ENCODE measurements at regions not wholly inside any gene's neighbourhood (a gene's known extent, or its start where the extent isn't known, plus 50 kb on each side); places are given as distances from the start of the nearest gene placed in this dataset.

- H3K36me3 ChIP-seq (replicated peaks; ENCODE audit: low read depth, low read length): no peaks in the 10 kb centered on the region
- H2AFZ ChIP-seq (ENCODE audit: low read depth, low read length): no peak overlapping the region
- H3K79me2 ChIP-seq (ENCODE audit: low read length): no peaks in the 10 kb centered on the region
- no peaks in the 10 kb centered on the region for H3K27me3 ChIP-seq (ENCODE audit: low read depth, low read length)
- TF ChIP-seq CTCF (IDR thresholded peaks at IDR 0.05; ENCODE audit: low read depth, low read length) (no peak), EZH2phosphoT487 (IDR thresholded peaks at IDR 0.05; ENCODE audit: low read depth) (no peak)
- H3K27ac ChIP-seq (ENCODE audit: low read length): no peak overlapping the region
- no peak overlapping the region for H3K9ac ChIP-seq (ENCODE audit: low read length)
- no peak overlapping the region for H3K4me3 ChIP-seq (ENCODE audit: low read length)
- no peaks in the 10 kb centered on the region for H4K20me1 ChIP-seq (ENCODE audit: insufficient read depth, low read length)
- no peak overlapping the region for H3K4me2 ChIP-seq (ENCODE audit: low read length)
- no peaks in the 10 kb centered on the region for H3K9me3 ChIP-seq (ENCODE audit: insufficient read depth, low read length)
- H3K4me1 ChIP-seq (ENCODE audit: low read length): no peaks in the 10 kb centered on the region; the same call in 1 of the 2 replicates
These were observed 1107.1 kb upstream of the EYS start for GRCh38 chr6:66814156-66814555.

GRCh38 chr6:66808771-66809170, 1101.7 kb upstream of the EYS start:
- no peaks in the 10 kb centered on the region for H3K36me3 ChIP-seq (replicated peaks; ENCODE audit: low read depth, low read length)
- H4K20me1 ChIP-seq (ENCODE audit: insufficient read depth, low read length): no peaks in the 10 kb centered on the region
- H3K79me2 ChIP-seq (ENCODE audit: low read length): no peaks in the 10 kb centered on the region
- no peak overlapping the region for H3K27ac ChIP-seq (ENCODE audit: low read length)
- H2AFZ ChIP-seq (ENCODE audit: low read depth, low read length): no peak overlapping the region
- no peaks in the 10 kb centered on the region for H3K27me3 ChIP-seq (ENCODE audit: low read depth, low read length)
- H3K9ac ChIP-seq (ENCODE audit: low read length): no peak overlapping the region
- no peaks in the 10 kb centered on the region; the same call in 1 of the 2 replicates for H3K4me1 ChIP-seq (ENCODE audit: low read length)
- no peak for TF ChIP-seq EZH2phosphoT487 (IDR thresholded peaks at IDR 0.05; ENCODE audit: low read depth)
- TF ChIP-seq CTCF (IDR thresholded peaks at IDR 0.05; ENCODE audit: low read depth, low read length): no peak
- H3K4me3 ChIP-seq (ENCODE audit: low read length): no peak overlapping the region
- no peak overlapping the region for H3K4me2 ChIP-seq (ENCODE audit: low read length)
- H3K9me3 ChIP-seq (ENCODE audit: insufficient read depth, low read length): no peaks in the 10 kb centered on the region

DNA sequence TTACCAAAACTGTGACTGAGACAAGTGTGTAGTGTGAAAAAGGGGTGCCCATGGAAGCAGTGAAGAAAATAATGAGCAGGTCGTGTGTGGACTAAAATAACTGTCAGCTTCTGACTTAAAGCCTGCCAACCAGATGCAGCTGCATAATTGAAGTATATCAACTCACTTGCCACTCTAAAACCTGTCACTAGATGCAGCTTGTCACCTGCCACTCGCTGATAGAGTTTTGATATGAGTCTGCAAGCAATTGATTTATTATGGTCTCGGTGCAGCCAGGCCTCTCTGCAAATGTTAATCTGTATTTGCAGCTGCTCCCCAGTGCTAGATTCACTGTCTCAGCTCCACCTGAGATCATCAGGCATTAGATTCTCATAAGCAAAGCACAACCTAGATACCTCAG, 1090.0 kb upstream of the EYS start:
- H3K9me3 ChIP-seq (ENCODE audit: insufficient read depth, low read length): no peaks in the 10 kb centered on the region
- no peaks in the 10 kb centered on the region for H3K79me2 ChIP-seq (ENCODE audit: low read length)
- H3K27me3 ChIP-seq (ENCODE audit: low read depth, low read length): no peaks in the 10 kb centered on the region
- H3K4me2 ChIP-seq (ENCODE audit: low read length): no peak overlapping the region
- H3K27ac ChIP-seq (ENCODE audit: low read length): no peak overlapping the region
- no peaks in the 10 kb centered on the region for H4K20me1 ChIP-seq (ENCODE audit: insufficient read depth, low read length)
- H3K9ac ChIP-seq (ENCODE audit: low read length): no peak overlapping the region
- H2AFZ ChIP-seq (ENCODE audit: low read depth, low read length): peak overlapping the region; percentile 8; the same call in 1 of the 2 replicates
- no peaks in the 10 kb centered on the region for H3K36me3 ChIP-seq (replicated peaks; ENCODE audit: low read depth, low read length)
- no peak for TF ChIP-seq CTCF (IDR thresholded peaks at IDR 0.05; ENCODE audit: low read depth, low read length)
- no peak for TF ChIP-seq EZH2phosphoT487 (IDR thresholded peaks at IDR 0.05; ENCODE audit: low read depth)
- peaks cover 5% of the 10 kb centered on the region; the same call in 1 of the 2 replicates for H3K4me1 ChIP-seq (ENCODE audit: low read length)
- no peak overlapping the region for H3K4me3 ChIP-seq (ENCODE audit: low read length)

DNA sequence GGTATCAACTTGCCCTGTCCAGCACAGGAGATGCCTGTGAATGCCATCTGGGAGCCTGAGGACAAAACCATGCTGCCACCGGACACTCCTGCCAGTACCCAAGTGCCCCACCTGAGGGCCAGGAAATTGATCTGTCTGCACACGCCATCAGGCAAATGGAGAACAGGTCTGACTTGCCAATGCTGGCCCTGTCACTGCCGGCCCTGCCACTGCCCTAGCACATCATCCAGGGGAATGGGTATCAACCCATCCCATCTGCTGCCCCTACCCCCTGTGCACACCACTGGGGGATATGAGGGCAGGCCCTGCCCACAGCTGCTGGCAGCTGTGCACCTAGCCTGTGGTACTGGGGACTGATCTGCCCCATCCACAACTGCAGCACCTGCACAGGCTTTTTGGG, 1081.6 kb upstream of the EYS start:
- Histone ChIP-seq H4K20me1 (ENCODE audit: insufficient read depth, low read length) (no peaks in the 10 kb centered on the region), H3K9me3 (ENCODE audit: insufficient read depth, low read length) (no peaks in the 10 kb centered on the region), H3K9ac (ENCODE audit: low read length) (no peak overlapping the region), H3K27ac (ENCODE audit: low read length) (no peak overlapping the region), H3K4me3 (ENCODE audit: low read length) (no peak overlapping the region), H3K4me1 (ENCODE audit: low read length) (no peaks in the 10 kb centered on the region), H3K27me3 (ENCODE audit: low read depth, low read length) (no peaks in the 10 kb centered on the region), H2AFZ (ENCODE audit: low read depth, low read length) (no peak overlapping the region), H3K4me2 (ENCODE audit: low read length) (no peak overlapping the region), H3K36me3 (replicated peaks; ENCODE audit: low read depth, low read length) (no peaks in the 10 kb centered on the region), H3K79me2 (ENCODE audit: low read length) (no peaks in the 10 kb centered on the region)
- TF ChIP-seq CTCF (IDR thresholded peaks at IDR 0.05; ENCODE audit: low read depth, low read length) (no peak), EZH2phosphoT487 (IDR thresholded peaks at IDR 0.05; ENCODE audit: low read depth) (no peak)
